LNCaP clone FGC (cell line): ENCODE measurements at regions not wholly inside any gene's neighbourhood (a gene's known extent, or its start where the extent isn't known, plus 50 kb on each side); places are given as distances from the start of the nearest gene placed in this dataset.

Experiments used
- DNase-seq: peaks from one replicate; pipeline ENCODE4 v3.0.0-alpha.2; 2011; ENCODE audit warnings: low read depth
- H3K4me3 ChIP-seq: 2 replicates; pipeline ENCODE4 v1.5.1; 2011; ENCODE audit warnings: mild to moderate bottlenecking, low read depth, low read length, control low read depth
- TF ChIP-seq, protein P1 (sequence below): IDR thresholded peaks from 2 replicates; pipeline ENCODE4 v1.5.1; 2012; ENCODE audit warnings: mild to moderate bottlenecking; ENCODE audit not compliant: control insufficient read depth, insufficient read depth; ENCODE audit errors: extremely low read depth

DNA sequence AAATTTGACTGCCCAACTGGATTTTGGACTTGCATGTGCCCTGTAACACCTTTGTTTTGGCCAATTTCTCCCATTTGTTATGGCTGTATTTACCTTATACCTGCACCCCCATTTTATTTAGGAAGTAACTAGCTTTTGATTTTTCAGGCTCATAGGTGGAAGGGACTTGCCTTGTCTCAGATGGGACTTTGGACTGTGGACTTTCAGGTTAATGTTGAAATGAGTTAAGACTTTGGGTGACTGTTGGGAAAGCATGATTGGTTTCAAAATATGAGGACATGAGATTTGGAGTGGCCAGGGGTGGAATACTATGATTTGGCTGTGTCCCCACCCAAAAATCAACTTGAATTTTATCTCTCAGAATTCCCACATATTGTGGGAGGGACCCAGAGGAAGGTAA is 490.2 kb downstream of the PRR16 start:
- no peak for DNase-seq
- no peak overlapping the region for H3K4me3 ChIP-seq
- TF ChIP-seq, protein P1, sequence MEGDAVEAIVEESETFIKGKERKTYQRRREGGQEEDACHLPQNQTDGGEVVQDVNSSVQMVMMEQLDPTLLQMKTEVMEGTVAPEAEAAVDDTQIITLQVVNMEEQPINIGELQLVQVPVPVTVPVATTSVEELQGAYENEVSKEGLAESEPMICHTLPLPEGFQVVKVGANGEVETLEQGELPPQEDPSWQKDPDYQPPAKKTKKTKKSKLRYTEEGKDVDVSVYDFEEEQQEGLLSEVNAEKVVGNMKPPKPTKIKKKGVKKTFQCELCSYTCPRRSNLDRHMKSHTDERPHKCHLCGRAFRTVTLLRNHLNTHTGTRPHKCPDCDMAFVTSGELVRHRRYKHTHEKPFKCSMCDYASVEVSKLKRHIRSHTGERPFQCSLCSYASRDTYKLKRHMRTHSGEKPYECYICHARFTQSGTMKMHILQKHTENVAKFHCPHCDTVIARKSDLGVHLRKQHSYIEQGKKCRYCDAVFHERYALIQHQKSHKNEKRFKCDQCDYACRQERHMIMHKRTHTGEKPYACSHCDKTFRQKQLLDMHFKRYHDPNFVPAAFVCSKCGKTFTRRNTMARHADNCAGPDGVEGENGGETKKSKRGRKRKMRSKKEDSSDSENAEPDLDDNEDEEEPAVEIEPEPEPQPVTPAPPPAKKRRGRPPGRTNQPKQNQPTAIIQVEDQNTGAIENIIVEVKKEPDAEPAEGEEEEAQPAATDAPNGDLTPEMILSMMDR = no peak

DNA sequence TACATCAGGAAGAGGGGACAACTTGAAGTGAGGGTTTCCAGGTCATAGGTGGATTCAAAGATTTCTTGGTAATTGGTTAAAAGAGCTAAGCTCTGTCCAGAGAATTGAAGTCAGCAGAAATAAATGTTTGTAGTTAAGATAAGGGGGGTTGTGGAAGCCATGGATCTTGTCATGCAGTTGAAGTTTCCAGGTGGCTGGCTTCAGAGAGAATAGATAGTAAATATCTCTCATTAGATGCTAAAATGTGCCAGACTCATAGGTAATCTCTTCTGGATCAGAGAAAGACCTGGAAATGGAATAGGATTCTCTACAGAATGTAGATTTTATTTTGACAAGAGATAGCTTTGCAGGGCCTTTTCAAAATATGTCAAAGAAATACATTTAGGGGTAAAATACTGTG is 491.7 kb downstream of the PRR16 start:
- H3K4me3 ChIP-seq = no peak overlapping the region
- TF ChIP-seq, protein P1 = no peak
- DNase-seq = no peak

DNA sequence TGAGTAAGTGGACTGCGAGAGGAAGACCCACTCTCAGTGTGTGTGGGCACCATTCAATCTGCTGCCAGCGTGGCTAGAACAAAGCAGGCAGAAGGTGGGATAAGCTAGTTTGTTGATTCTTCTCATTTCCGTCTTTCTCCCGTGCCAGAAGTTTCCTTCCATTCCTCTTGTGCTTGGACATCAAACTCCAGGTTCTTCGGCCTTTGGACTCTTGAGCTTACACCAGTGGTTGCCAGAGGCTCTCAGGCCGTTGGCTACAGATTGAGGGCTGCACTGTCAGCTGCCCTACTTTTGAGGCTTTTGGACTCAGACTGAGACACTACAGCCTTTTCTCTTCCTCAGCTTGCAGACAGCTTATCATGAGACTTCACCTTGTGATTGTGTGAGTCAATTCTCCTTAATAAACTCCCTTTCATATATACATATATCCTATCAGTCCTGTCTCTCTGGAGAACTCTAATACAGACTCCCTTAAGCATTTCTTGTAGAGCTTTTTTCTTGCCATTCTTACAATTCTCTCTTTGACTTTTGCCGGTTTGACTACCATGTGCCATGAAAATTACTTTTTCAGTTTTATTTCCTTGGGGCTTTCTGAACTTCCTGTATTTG is 494.9 kb downstream of the PRR16 start:
- no peak overlapping the region for H3K4me3 ChIP-seq
- DNase-seq = no peak
- TF ChIP-seq, protein P1 = no peak

DNA sequence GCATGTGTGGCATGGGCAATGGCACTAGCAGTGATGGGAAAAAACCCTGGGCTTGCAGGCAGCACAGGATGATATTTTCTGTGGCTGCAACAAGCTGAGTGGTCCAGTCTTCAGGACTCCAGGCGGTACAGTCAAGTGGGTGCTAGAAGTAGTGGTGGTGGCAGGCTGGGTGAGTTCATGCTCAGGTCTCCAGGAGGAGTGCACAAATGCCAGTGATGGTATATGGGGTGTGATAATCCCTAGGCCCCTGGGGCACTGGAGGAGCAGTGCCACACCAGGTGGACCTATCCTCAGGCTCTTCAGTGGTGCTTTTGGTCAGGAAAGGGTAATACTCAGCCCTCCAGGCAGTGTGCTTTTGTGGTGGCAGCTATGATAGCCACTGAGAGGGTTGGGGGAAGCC is 496.4 kb downstream of the PRR16 start:
- DNase-seq = no peak
- TF ChIP-seq, protein P1 = no peak
- no peak overlapping the region for H3K4me3 ChIP-seq

DNA sequence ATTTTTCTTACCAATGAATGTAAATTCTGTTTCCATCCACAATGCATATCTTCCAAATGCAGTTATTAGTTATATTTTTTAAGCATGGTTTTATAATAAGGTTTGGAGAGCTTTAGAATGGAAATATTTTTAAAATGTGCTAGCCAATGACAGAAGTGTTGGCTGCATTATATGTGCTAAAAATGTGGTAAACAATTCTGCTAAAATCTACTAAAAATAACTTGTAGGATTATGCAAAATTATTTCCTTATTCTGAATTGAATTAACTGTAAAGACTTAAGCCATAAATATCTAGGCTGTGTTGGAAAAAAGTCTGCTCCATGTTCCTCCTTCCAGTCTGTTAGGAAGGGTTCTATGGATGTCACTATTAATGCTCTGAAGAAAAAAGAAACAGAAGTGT is 503.3 kb downstream of the PRR16 start:
- no peak for DNase-seq
- TF ChIP-seq, protein P1 = no peak

DNA sequence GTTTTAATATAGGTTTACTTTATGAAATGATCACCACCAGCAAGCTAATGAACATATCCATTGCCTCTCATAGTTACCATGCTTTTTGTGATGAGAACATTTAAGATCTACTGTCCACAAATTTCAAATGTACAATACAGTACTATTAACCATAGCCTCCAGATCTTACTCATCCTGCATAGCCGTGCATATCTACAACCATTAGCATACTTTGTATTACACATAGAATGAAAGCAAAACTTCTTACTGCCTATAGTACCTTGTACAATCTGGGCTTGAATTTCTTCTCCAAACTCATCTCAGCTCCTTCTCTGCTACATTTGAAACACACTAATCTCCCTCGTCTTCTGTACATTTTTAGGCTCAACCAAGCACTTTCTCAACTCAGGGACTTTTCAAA is 510.6 kb downstream of the PRR16 start:
- H3K4me3 ChIP-seq = no peak overlapping the region
- TF ChIP-seq, protein P1 = no peak
- DNase-seq = no peak

More for the DNA sequence above, 503.3 kb downstream of the PRR16 start:
- H3K4me3 ChIP-seq = no peak overlapping the region

DNA sequence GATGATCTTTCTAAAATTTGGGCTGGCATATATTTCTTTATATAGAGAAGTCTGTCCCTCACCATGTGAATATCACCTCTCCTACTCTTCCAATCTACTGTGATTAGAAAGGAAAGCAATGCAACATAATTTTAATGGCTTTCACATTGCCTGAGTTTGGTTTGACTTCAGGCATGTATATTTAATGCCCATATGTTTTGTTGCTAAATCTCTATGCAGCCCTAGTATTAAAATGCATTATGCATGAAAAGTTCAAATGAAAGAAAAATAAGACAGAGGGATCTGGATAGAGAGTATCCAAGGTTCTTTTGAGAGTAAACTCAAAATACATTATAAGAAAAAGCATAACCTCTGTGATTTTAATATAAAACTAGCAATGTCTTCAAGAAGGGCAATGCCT is 518.3 kb downstream of the PRR16 start:
- TF ChIP-seq, protein P1 = no peak
- DNase-seq = no peak
- no peak overlapping the region for H3K4me3 ChIP-seq
